HUES6 (cell line): ENCODE measurements at regions not wholly inside any gene's neighbourhood (a gene's known extent, or its start where the extent isn't known, plus 50 kb on each side); places are given as distances from the start of the nearest gene placed in this dataset.

Experiments
- H3K27ac ChIP-seq: 2 replicates; pipeline ENCODE4 v1.7.0; 2013; ENCODE audit warnings: low read depth, mild to moderate bottlenecking, low read length, inconsistent platforms
- H3K27me3 ChIP-seq: 2 replicates; pipeline ENCODE4 v1.6.1; 2013; ENCODE audit warnings: low read length; ENCODE audit not compliant: control insufficient read depth, insufficient read depth
- H3K36me3 ChIP-seq: 2 replicates; pipeline ENCODE4 v1.6.1; 2013; ENCODE audit warnings: low read length; ENCODE audit not compliant: control insufficient read depth, insufficient read depth
- H3K4me1 ChIP-seq: 2 replicates; pipeline ENCODE4 v1.6.1; 2013; ENCODE audit warnings: low read length; ENCODE audit not compliant: control insufficient read depth, insufficient read depth
- H3K4me3 ChIP-seq: 2 replicates; pipeline ENCODE4 v1.5.1; 2013; ENCODE audit warnings: low read depth, low read length
- H3K9ac ChIP-seq: one replicate; pipeline ENCODE4 v1.6.1; 2013; ENCODE audit warnings: mild to moderate bottlenecking, low read length
- H3K9me3 ChIP-seq: 2 replicates; pipeline ENCODE4 v1.6.1; 2013; ENCODE audit warnings: low read depth, low read length; ENCODE audit not compliant: control insufficient read depth, insufficient read depth

- Histone ChIP-seq H3K9ac (no peak overlapping the region), H3K27ac (no peak overlapping the region), H3K36me3 (no peaks in the 10 kb centered on the region), H3K9me3 (no peaks in the 10 kb centered on the region), H3K4me3 (no peak overlapping the region), H3K27me3 (no peaks in the 10 kb centered on the region), H3K4me1 (no peaks in the 10 kb centered on the region; the same call in 1 of the 2 replicates)
Measured at GRCh38 chr7:1322240-1323110, 89.8 kb downstream of the UNCX start.

- Histone ChIP-seq H3K9me3 (no peaks in the 10 kb centered on the region), H3K9ac (no peak overlapping the region), H3K27ac (no peak overlapping the region), H3K4me3 (no peak overlapping the region), H3K27me3 (no peaks in the 10 kb centered on the region), H3K36me3 (no peaks in the 10 kb centered on the region), H3K4me1 (no peaks in the 10 kb centered on the region; the same call in 1 of the 2 replicates)
Measured at GRCh38 chr7:1323178-1324027, 90.7 kb downstream of the UNCX start.

GRCh38 chr7:1324028-1324900, 91.6 kb downstream of the UNCX start:
- Histone ChIP-seq H3K27ac (no peak overlapping the region), H3K27me3 (no peaks in the 10 kb centered on the region), H3K9me3 (no peaks in the 10 kb centered on the region), H3K36me3 (no peaks in the 10 kb centered on the region), H3K9ac (no peak overlapping the region), H3K4me3 (no peak overlapping the region), H3K4me1 (no peaks in the 10 kb centered on the region; the same call in 1 of the 2 replicates)

- no peak overlapping the region for H3K4me3 ChIP-seq
- H3K36me3 ChIP-seq: no peaks in the 10 kb centered on the region
- no peaks in the 10 kb centered on the region for H3K27me3 ChIP-seq
- H3K9me3 ChIP-seq: no peaks in the 10 kb centered on the region
- H3K4me1 ChIP-seq: no peaks in the 10 kb centered on the region; the same call in 1 of the 2 replicates
- no peak overlapping the region for H3K9ac ChIP-seq
- H3K27ac ChIP-seq: no peak overlapping the region
Measured at GRCh38 chr7:1325246-1325645, 92.6 kb downstream of the UNCX start.

GRCh38 chr7:1325646-1326510, 93.2 kb downstream of the UNCX start:
- Histone ChIP-seq H3K9me3 (no peaks in the 10 kb centered on the region), H3K9ac (no peak overlapping the region), H3K4me3 (no peak overlapping the region), H3K36me3 (no peaks in the 10 kb centered on the region), H3K4me1 (no peaks in the 10 kb centered on the region; the same call in 1 of the 2 replicates), H3K27ac (no peak overlapping the region), H3K27me3 (no peaks in the 10 kb centered on the region)

- Histone ChIP-seq H3K27ac (no peak overlapping the region), H3K36me3 (no peaks in the 10 kb centered on the region), H3K4me1 (no peaks in the 10 kb centered on the region; the same call in 1 of the 2 replicates), H3K9ac (no peak overlapping the region), H3K9me3 (no peaks in the 10 kb centered on the region), H3K4me3 (no peak overlapping the region), H3K27me3 (no peaks in the 10 kb centered on the region; the same call in 1 of the 2 replicates)
Measured at GRCh38 chr7:1326511-1326785, 93.8 kb downstream of the UNCX start.

GRCh38 chr7:1329261-1329660, 96.6 kb downstream of the UNCX start:
- Histone ChIP-seq H3K4me3 (no peak overlapping the region), H3K36me3 (no peaks in the 10 kb centered on the region)

GRCh38 chr7:1329966-1330800, 97.5 kb downstream of the UNCX start:
- no peaks in the 10 kb centered on the region; the same call in 1 of the 2 replicates for H3K27me3 ChIP-seq
- H3K4me3 ChIP-seq: no peak overlapping the region
- no peaks in the 10 kb centered on the region for H3K36me3 ChIP-seq
- no peaks in the 10 kb centered on the region for H3K4me1 ChIP-seq
- no peaks in the 10 kb centered on the region for H3K9me3 ChIP-seq
- H3K27ac ChIP-seq: no peak overlapping the region
- no peak overlapping the region for H3K9ac ChIP-seq

More at GRCh38 chr7:1329261-1329660, 96.6 kb downstream of the UNCX start:
- Histone ChIP-seq H3K9ac (no peak overlapping the region), H3K27ac (no peak overlapping the region), H3K4me1 (no peaks in the 10 kb centered on the region), H3K27me3 (no peaks in the 10 kb centered on the region; the same call in 1 of the 2 replicates), H3K9me3 (no peaks in the 10 kb centered on the region)

- H3K27me3 ChIP-seq: no peaks in the 10 kb centered on the region; the same call in 1 of the 2 replicates
- no peaks in the 10 kb centered on the region for H3K36me3 ChIP-seq
- no peak overlapping the region for H3K4me3 ChIP-seq
- H3K9ac ChIP-seq: no peak overlapping the region
- no peaks in the 10 kb centered on the region for H3K4me1 ChIP-seq
- 0 out of 2 replicates have a peak, but pooled peaks cover 2% of the 10 kb centered on the region for H3K9me3 ChIP-seq
- no peak overlapping the region for H3K27ac ChIP-seq
Measured at GRCh38 chr7:1330801-1331425, 98.2 kb downstream of the UNCX start.
